IMR-90 (cell line): ENCODE measurements at regions not wholly inside any gene's neighbourhood (a gene's known extent, or its start where the extent isn't known, plus 50 kb on each side); places are given as distances from the start of the nearest gene placed in this dataset.

Experiments
- ATAC-seq: fragments of 200-7000 bp; cut with Tn5 transposase; 2 replicates; pipeline ENCODE4 v1.9.1; 2020; ENCODE audit warnings: low read depth, mild to moderate bottlenecking, moderate library complexity
- BruUV-seq: library from RNA; stranded (reverse); fragments of 400-500 nt; replicated peaks from 2 replicates; lab custom pipeline; 2021; lab: Mats Ljungman, UMichigan
- CTCF ChIA-PET: fragments of 300-600 bp; formaldehyde crosslinking; extraction: SDS; loops from one replicate; lab custom pipeline; 2021; ENCODE audit warnings: antibody characterized with exemption; lab: Yijun Ruan, JAX
- POLR2A ChIA-PET: fragments of 300-600 bp; sonication (Branson Sonifier 250); formaldehyde crosslinking; loops from one replicate; lab custom pipeline; 2022; ENCODE audit warnings: antibody characterized with exemption; ENCODE audit not compliant: unreplicated experiment; lab: Charles Lee
- DNase-seq: peaks from one replicate; pipeline ENCODE4 v3.0.0; 2013
- H2AFZ ChIP-seq: replicated peaks from 2 replicates; pipeline ENCODE3; 2013; ENCODE audit warnings: low read length, mild to moderate bottlenecking; ENCODE audit not compliant: poor library complexity
- H2AK5ac ChIP-seq: 2 replicates; pipeline ENCODE4 v1.6.1; 2013; ENCODE audit warnings: low read depth, low read length, inconsistent platforms
- H2AK9ac ChIP-seq: replicated peaks from 2 replicates; pipeline ENCODE3; 2013; ENCODE audit warnings: mild to moderate bottlenecking, low read depth, low read length, moderate library complexity; ENCODE audit not compliant: poor library complexity
- H2BK120ac ChIP-seq: 2 replicates; pipeline ENCODE4 v1.6.1; 2013; ENCODE audit warnings: low read depth, low read length, inconsistent platforms
- H2BK15ac ChIP-seq: 3 replicates; pipeline ENCODE4 v1.6.1; 2013; ENCODE audit warnings: low read depth, low read length, inconsistent platforms
- H2BK20ac ChIP-seq: 2 replicates; pipeline ENCODE4 v1.6.1; 2013; ENCODE audit warnings: low read depth, mild to moderate bottlenecking, inconsistent platforms, low read length, moderate library complexity
- H2BK5ac ChIP-seq: 2 replicates; pipeline ENCODE4 v1.6.1; 2013; ENCODE audit warnings: mild to moderate bottlenecking, low read depth, low read length, inconsistent platforms; ENCODE audit not compliant: poor library complexity, severe bottlenecking
- H3K14ac ChIP-seq: replicated peaks from 2 replicates; pipeline ENCODE4 v1.6.1; 2013; ENCODE audit warnings: low read depth, low read length, inconsistent platforms
- H3K18ac ChIP-seq: 2 replicates; pipeline ENCODE4 v1.6.1; 2013; ENCODE audit warnings: low read depth, low read length, control low read depth
- H3K23ac ChIP-seq: 2 replicates; pipeline ENCODE4 v1.6.1; 2013; ENCODE audit warnings: low read depth, low read length, inconsistent platforms
- H3K27ac ChIP-seq: 2 replicates; pipeline ENCODE4 v1.5.1; 2013; ENCODE audit warnings: mild to moderate bottlenecking, control low read depth, low read length; ENCODE audit not compliant: insufficient read depth
- H3K27me3 ChIP-seq: 2 replicates; pipeline ENCODE4 v1.6.1; 2013; ENCODE audit warnings: low read length; ENCODE audit not compliant: control insufficient read depth, insufficient read depth
- H3K36me3 ChIP-seq: 2 replicates; pipeline ENCODE4 v1.6.1; 2013; ENCODE audit warnings: low read length, mixed read lengths; ENCODE audit not compliant: control insufficient read depth, insufficient read depth
- H3K4ac ChIP-seq: 2 replicates; pipeline ENCODE4 v1.6.1; 2013; ENCODE audit warnings: low read depth, low read length, inconsistent platforms
- H3K4me1 ChIP-seq: 2 replicates; pipeline ENCODE4 v1.6.1; 2013; ENCODE audit warnings: low read length, mixed read lengths; ENCODE audit not compliant: control insufficient read depth, insufficient read depth
- H3K4me2 ChIP-seq: 2 replicates; pipeline ENCODE4 v1.6.1; 2013; ENCODE audit warnings: low read depth, mild to moderate bottlenecking, control low read depth, low read length, moderate library complexity
- H3K4me3 ChIP-seq: 2 replicates; pipeline ENCODE4 v1.5.1; 2013; ENCODE audit warnings: low read depth, mild to moderate bottlenecking, control low read depth, low read length, moderate library complexity; ENCODE audit not compliant: insufficient read depth
- H3K56ac ChIP-seq: 2 replicates; pipeline ENCODE4 v1.6.1; 2013; ENCODE audit warnings: low read length, inconsistent platforms; ENCODE audit not compliant: insufficient read depth; ENCODE audit errors: extremely low read depth
- H3K79me1 ChIP-seq, 2 experiments: 2 replicates each; pipeline ENCODE4 v1.6.1; 2013; ENCODE audit warnings: low read length in 2 of 2, inconsistent platforms in 1 of 2, low read depth in 1 of 2
- H3K9ac ChIP-seq: 2 replicates; pipeline ENCODE4 v1.6.1; 2013; ENCODE audit warnings: low read depth, low read length, control low read depth
- H3K9me1 ChIP-seq: 2 replicates; pipeline ENCODE4 v1.6.1; 2013; ENCODE audit warnings: low read length, inconsistent platforms; ENCODE audit not compliant: insufficient read depth
- H3K9me3 ChIP-seq: 2 replicates; pipeline ENCODE4 v1.6.1; 2013; ENCODE audit warnings: low read length; ENCODE audit not compliant: control insufficient read depth, insufficient read depth
- H4K20me1 ChIP-seq: 2 replicates; pipeline ENCODE4 v1.6.1; 2013; ENCODE audit warnings: low read length, inconsistent platforms; ENCODE audit not compliant: insufficient read depth
- H4K5ac ChIP-seq: 2 replicates; pipeline ENCODE4 v1.6.1; 2013; ENCODE audit warnings: mild to moderate bottlenecking, low read depth, low read length, control low read depth
- H4K8ac ChIP-seq, 2 experiments: 2 replicates each; pipeline ENCODE4 v1.6.1; 2013; ENCODE audit warnings: low read depth in 2 of 2, low read length in 2 of 2, control low read depth in 1 of 2, inconsistent platforms in 1 of 2
- H4K91ac ChIP-seq: 2 replicates; pipeline ENCODE4 v1.6.1; 2013; ENCODE audit warnings: low read depth, low read length, inconsistent platforms; ENCODE audit not compliant: insufficient read depth
- CTCF ChIP-seq: conservative IDR thresholded peaks from 2 replicates; pipeline ENCODE4 v1.5.1; 2012; ENCODE audit warnings: mild to moderate bottlenecking, low read depth, low read length, improper control_type of control experiment
- WGBS, 2 experiments: methylation state at CpG; one replicate each; pipeline versions ENCODE4 v1.1.5 to v1.1.7; 2013; ENCODE audit warnings: missing lambda C conversion rate in 2 of 2; ENCODE audit not compliant: insufficient read length in 1 of 2; ENCODE audit errors: extremely low coverage in 2 of 2; 5-methylcytosine and 5-hydroxymethylcytosine counted together
- dilution Hi-C: fragments of 300-500 bp; cut with HindIII; formaldehyde crosslinking; loops from one replicate; pipeline ENCODE4 v1.14.3; 2018; ENCODE audit warnings: low sequenced_read_pairs; ENCODE audit not compliant: unreplicated experiment
- in situ Hi-C: fragments of 300-500 bp; cut with MboI; formaldehyde crosslinking; loops from 3 replicates; pipeline ENCODE4 v1.14.3; 2019; ENCODE audit warnings: low sequenced_read_pairs, inconsistent platforms, mixed read lengths
- intact Hi-C: fragments of 100-400 bp; cut with micrococcal nuclease; formaldehyde crosslinking; loops from 2 replicates; pipeline ENCODE4 v1.10.0; 2022

- Histone ChIP-seq H3K4me1 (peaks cover 13% of the 10 kb centered on the region), H3K4me2 (no peak overlapping the region), H3K18ac (peak overlapping the region; percentile 10; the same call in 1 of the 2 replicates), H3K56ac (no peak overlapping the region), H2BK120ac (no peak overlapping the region; the same call in 1 of the 2 replicates), H4K91ac (peak overlapping the region; percentile 5; the same call in 1 of the 2 replicates), H3K23ac (no peak overlapping the region), H3K4ac (peak overlapping the region; percentile 12; the same call in 1 of the 2 replicates), H3K27me3 (no peaks in the 10 kb centered on the region; the same call in 1 of the 2 replicates), H2BK15ac (0 out of 3 replicates have a peak overlapping the region, but pooled peaks have one; percentile 5), H2BK20ac (peak overlapping the region; percentile 59), H3K4me3 (no peak overlapping the region), H3K9me1 (0 out of 2 replicates have a peak, but pooled peaks cover 5% of the 10 kb centered on the region), H3K27ac (peak overlapping the region; percentile 36; the same call in 1 of the 2 replicates), H3K79me1 (no peaks in the 10 kb centered on the region), H2BK5ac (no peak overlapping the region), H2AK9ac (peak overlapping the region; percentile 29), H4K20me1 (no peaks in the 10 kb centered on the region), H3K9ac (no peak overlapping the region), H2AFZ (peak overlapping the region; percentile 12), H3K36me3 (no peaks in the 10 kb centered on the region), H3K9me3 (no peaks in the 10 kb centered on the region), H3K14ac (peak overlapping the region; percentile 10; the same call in 1 of the 2 replicates), H4K8ac (no peak overlapping the region), H4K5ac (no peak overlapping the region; the same call in 1 of the 2 replicates), H2AK5ac (0 out of 2 replicates have a peak overlapping the region, but pooled peaks have one; percentile 29)
- intact Hi-C loops (loop anchor here (5.0 to 10.0 kb wide), 2 partner anchors 144 to 374 kb away; partner anchors contain the start of gene ARHGAP20), dilution Hi-C loops (no loop called here), in situ Hi-C loops (no loop called here)
- 100% methylated on average over 1 of the region's 5 CpGs; no CpG with 5 or more reads in 1 of the 2 experiments for WGBS, 2 experiments
- no peak for TF ChIP-seq CTCF
- DNase-seq (no peak), ATAC-seq (no peak)
- POLR2A ChIA-PET = no interaction called here
- CTCF ChIA-PET = interaction anchor here (1.2 kb wide), 1 partner anchor 17 kb away, joined by 3 read pairs; no protein-coding TSS in a partner anchor
- no TSS peak for BruUV-seq
Measured at GRCh38 chr11:110858547-110858921, 146.3 kb upstream of the ARHGAP20 start.
